ENCODE measurements at regions not wholly inside any gene's neighbourhood (a gene's known extent, or its start where the extent isn't known, plus 50 kb on each side); places are given as distances from the start of the nearest gene placed in this dataset.

GRCh38 chr2:7473135-7473771 lies 556.0 kb downstream of the RNF144A start:
- H3K27ac Mint-ChIP-seq = no peak overlapping the region
- peaks cover 22% of the 10 kb centered on the region for H3K9me3 Mint-ChIP-seq
- no peak overlapping the region for H3K4me3 Mint-ChIP-seq
- no peaks in the 10 kb centered on the region for H3K27me3 Mint-ChIP-seq (ENCODE audit: insufficient read depth)
- DNase-seq = no peak
- no peaks in the 10 kb centered on the region for H3K36me3 Mint-ChIP-seq (ENCODE audit: low read depth)
- no peak for TF ChIP-seq CTCF (IDR thresholded peaks at IDR 0.05)
- no peaks in the 10 kb centered on the region for H3K4me1 Mint-ChIP-seq (ENCODE audit: low read depth)

DNA sequence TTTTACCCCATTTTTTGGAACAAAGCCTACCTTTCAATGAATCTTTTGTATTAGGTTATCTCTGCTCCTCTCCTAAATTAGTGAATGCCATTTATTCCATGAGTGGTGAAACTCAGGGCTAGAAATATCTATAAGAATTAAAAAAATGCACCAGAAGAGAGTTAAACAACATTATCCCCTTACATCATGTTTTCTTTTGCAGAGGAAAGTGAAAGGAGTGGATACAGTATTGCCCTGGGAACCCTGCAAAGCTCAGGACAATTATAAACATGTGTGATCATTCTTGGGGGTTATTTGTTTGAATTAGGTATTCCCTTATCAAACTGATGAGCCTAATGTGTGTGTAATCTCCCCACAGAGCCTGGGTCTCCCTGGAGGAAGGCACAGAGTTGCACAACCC lies 559.2 kb downstream of the RNF144A start:
- no peak overlapping the region for H3K4me3 Mint-ChIP-seq
- no peak for TF ChIP-seq CTCF (IDR thresholded peaks at IDR 0.05)
- no peak for DNase-seq
- no peaks in the 10 kb centered on the region for H3K36me3 Mint-ChIP-seq (ENCODE audit: low read depth)
- H3K27me3 Mint-ChIP-seq (ENCODE audit: insufficient read depth) = no peaks in the 10 kb centered on the region; the same call in 1 of the 2 replicates
- peaks cover 19% of the 10 kb centered on the region for H3K9me3 Mint-ChIP-seq
- H3K27ac Mint-ChIP-seq = no peak overlapping the region
- H3K4me1 Mint-ChIP-seq (ENCODE audit: low read depth) = no peaks in the 10 kb centered on the region

- no peaks in the 10 kb centered on the region for H3K36me3 Mint-ChIP-seq (ENCODE audit: low read depth)
Measured at GRCh38 chr2:7479603-7480002, 562.4 kb downstream of the RNF144A start.

DNA sequence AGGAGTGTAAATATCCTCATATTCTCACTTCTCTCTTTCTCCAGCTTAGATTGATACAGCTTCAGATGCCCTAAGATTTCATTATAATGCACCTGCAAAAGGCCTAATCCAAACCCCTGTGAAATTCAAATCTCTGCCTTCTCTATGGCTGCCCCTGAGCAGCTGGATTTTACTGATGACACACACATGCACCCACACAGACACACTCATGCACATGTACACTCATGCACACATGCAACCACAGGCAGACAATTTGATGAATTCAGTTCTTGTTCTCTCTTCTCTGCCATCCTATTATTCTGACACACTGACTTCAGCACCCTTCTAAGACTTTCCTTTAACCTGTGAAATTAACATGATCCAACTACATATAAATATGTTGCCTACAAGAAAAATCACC lies 563.2 kb downstream of the RNF144A start:
- Mint-ChIP-seq H3K36me3 (ENCODE audit: low read depth) (no peaks in the 10 kb centered on the region), H3K9me3 (peaks cover 25% of the 10 kb centered on the region), H3K4me1 (ENCODE audit: low read depth) (no peaks in the 10 kb centered on the region), H3K27me3 (ENCODE audit: insufficient read depth) (no peaks in the 10 kb centered on the region; the same call in 1 of the 2 replicates), H3K27ac (no peak overlapping the region), H3K4me3 (no peak overlapping the region)
- no peak for DNase-seq
- no peak for TF ChIP-seq CTCF (IDR thresholded peaks at IDR 0.05)

More at GRCh38 chr2:7479603-7480002, 562.4 kb downstream of the RNF144A start:
- Mint-ChIP-seq H3K27me3 (ENCODE audit: insufficient read depth) (no peaks in the 10 kb centered on the region; the same call in 1 of the 2 replicates), H3K9me3 (peaks cover 28% of the 10 kb centered on the region), H3K4me1 (ENCODE audit: low read depth) (no peaks in the 10 kb centered on the region), H3K4me3 (no peak overlapping the region), H3K27ac (no peak overlapping the region)
- TF ChIP-seq CTCF (IDR thresholded peaks at IDR 0.05) = no peak
- DNase-seq = no peak

GRCh38 chr2:7490672-7491071 lies 573.5 kb downstream of the RNF144A start:
- H3K27me3 Mint-ChIP-seq (ENCODE audit: insufficient read depth) = no peaks in the 10 kb centered on the region
- TF ChIP-seq CTCF (IDR thresholded peaks at IDR 0.05) = no peak
- peaks cover 42% of the 10 kb centered on the region for H3K9me3 Mint-ChIP-seq
- no peak for DNase-seq
- no peak overlapping the region for H3K4me3 Mint-ChIP-seq
- H3K27ac Mint-ChIP-seq = no peak overlapping the region
- no peaks in the 10 kb centered on the region for H3K4me1 Mint-ChIP-seq (ENCODE audit: low read depth)
- 0 out of 2 replicates have a peak, but pooled peaks cover 4% of the 10 kb centered on the region for H3K36me3 Mint-ChIP-seq (ENCODE audit: low read depth)

Data from HFFc6 (cell line).